ENCODE measurements at regions not wholly inside any gene's neighbourhood (a gene's known extent, or its start where the extent isn't known, plus 50 kb on each side); places are given as distances from the start of the nearest gene placed in this dataset.

GRCh38 chr5:167147879-167148278, 1143.6 kb upstream of the WWC1 start:
- Histone ChIP-seq H3K27me3 (no peaks in the 10 kb centered on the region), H3K4me1 (ENCODE audit: insufficient read depth) (no peaks in the 10 kb centered on the region), H3K4me2 (no peak overlapping the region), H3K9me3 (ENCODE audit: low read depth) (no peaks in the 10 kb centered on the region), H3K36me3 (replicated peaks; ENCODE audit: insufficient read depth, low read depth) (no peaks in the 10 kb centered on the region), H3K27ac (no peak overlapping the region), H3K79me2 (no peaks in the 10 kb centered on the region), H3K4me3 (no peak overlapping the region), H2AFZ (no peak overlapping the region), H4K20me1 (ENCODE audit: insufficient read depth, poor library complexity, severe bottlenecking) (no peaks in the 10 kb centered on the region), H3K9me2 (replicated peaks; ENCODE audit: insufficient read depth) (no peaks in the 10 kb centered on the region)
- no peak for TF ChIP-seq EZH2phosphoT487 (IDR thresholded peaks at IDR 0.05; ENCODE audit: low read depth, severe bottlenecking, unreplicated experiment)
- TF ChIP-seq, protein P1, sequence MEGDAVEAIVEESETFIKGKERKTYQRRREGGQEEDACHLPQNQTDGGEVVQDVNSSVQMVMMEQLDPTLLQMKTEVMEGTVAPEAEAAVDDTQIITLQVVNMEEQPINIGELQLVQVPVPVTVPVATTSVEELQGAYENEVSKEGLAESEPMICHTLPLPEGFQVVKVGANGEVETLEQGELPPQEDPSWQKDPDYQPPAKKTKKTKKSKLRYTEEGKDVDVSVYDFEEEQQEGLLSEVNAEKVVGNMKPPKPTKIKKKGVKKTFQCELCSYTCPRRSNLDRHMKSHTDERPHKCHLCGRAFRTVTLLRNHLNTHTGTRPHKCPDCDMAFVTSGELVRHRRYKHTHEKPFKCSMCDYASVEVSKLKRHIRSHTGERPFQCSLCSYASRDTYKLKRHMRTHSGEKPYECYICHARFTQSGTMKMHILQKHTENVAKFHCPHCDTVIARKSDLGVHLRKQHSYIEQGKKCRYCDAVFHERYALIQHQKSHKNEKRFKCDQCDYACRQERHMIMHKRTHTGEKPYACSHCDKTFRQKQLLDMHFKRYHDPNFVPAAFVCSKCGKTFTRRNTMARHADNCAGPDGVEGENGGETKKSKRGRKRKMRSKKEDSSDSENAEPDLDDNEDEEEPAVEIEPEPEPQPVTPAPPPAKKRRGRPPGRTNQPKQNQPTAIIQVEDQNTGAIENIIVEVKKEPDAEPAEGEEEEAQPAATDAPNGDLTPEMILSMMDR (IDR thresholded peaks at IDR 0.05; ENCODE audit: poor library complexity): no peak
- WGBS (ENCODE audit: low lambda C conversion rate, missing lambda C conversion rate): 63% methylated on average over 3 of the region's 3 CpGs
- no peak for DNase-seq (ENCODE audit: low spot score)

- no peaks in the 10 kb centered on the region for H3K9me2 ChIP-seq (replicated peaks; ENCODE audit: insufficient read depth)
- DNase-seq (ENCODE audit: low spot score): no peak
Observed at GRCh38 chr5:167150661-167151060, 1140.8 kb upstream of the WWC1 start.

DNA sequence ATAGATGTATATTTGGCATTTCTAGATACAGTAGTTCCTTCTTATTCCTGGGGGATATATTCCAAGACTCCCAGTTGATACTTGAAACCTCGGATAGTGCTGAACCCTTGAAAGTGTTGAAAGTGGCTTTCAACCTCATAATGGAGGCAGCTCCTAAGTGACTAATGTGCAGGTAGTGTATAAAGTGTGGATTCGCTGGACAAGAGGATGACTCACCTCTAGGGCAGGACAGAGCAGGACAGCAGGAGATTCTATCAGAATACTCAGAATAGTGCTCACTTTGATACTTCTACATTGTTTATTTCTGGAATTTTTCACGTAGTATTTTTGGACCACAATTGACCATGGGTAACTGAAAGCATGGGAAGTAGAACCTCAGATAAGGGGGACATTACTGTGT, 1138.9 kb upstream of the WWC1 start:
- no peaks in the 10 kb centered on the region for H3K36me3 ChIP-seq (replicated peaks; ENCODE audit: insufficient read depth, low read depth)
- H3K9me2 ChIP-seq (replicated peaks; ENCODE audit: insufficient read depth): no peaks in the 10 kb centered on the region
- no peaks in the 10 kb centered on the region for H4K20me1 ChIP-seq (ENCODE audit: insufficient read depth, poor library complexity, severe bottlenecking)
- TF ChIP-seq, protein P1 (IDR thresholded peaks at IDR 0.05; ENCODE audit: poor library complexity): no peak
- no peak for TF ChIP-seq EZH2phosphoT487 (IDR thresholded peaks at IDR 0.05; ENCODE audit: low read depth, severe bottlenecking, unreplicated experiment)
- no peak for TF ChIP-seq EZH2 (IDR thresholded peaks at IDR 0.05; ENCODE audit: borderline replicate concordance)
- no peak overlapping the region for H2AFZ ChIP-seq
- no peak overlapping the region for H3K4me3 ChIP-seq
- 90% methylated on average over 3 of the region's 3 CpGs for WGBS (ENCODE audit: low lambda C conversion rate, missing lambda C conversion rate)
- H3K79me2 ChIP-seq: no peaks in the 10 kb centered on the region
- DNase-seq (ENCODE audit: low spot score): no peak
- no peaks in the 10 kb centered on the region for H3K9me3 ChIP-seq (ENCODE audit: low read depth)
- H3K27ac ChIP-seq: no peak overlapping the region
- no peak overlapping the region for H3K4me2 ChIP-seq
- H3K27me3 ChIP-seq: no peaks in the 10 kb centered on the region
- no peaks in the 10 kb centered on the region for H3K4me1 ChIP-seq (ENCODE audit: insufficient read depth)

More at GRCh38 chr5:167150661-167151060, 1140.8 kb upstream of the WWC1 start:
- TF ChIP-seq, protein P1 (IDR thresholded peaks at IDR 0.05; ENCODE audit: poor library complexity): no peak
- no peak for TF ChIP-seq EZH2phosphoT487 (IDR thresholded peaks at IDR 0.05; ENCODE audit: low read depth, severe bottlenecking, unreplicated experiment)
- Histone ChIP-seq H3K4me1 (ENCODE audit: insufficient read depth) (no peaks in the 10 kb centered on the region), H2AFZ (no peak overlapping the region), H3K27me3 (no peaks in the 10 kb centered on the region), H3K27ac (no peak overlapping the region), H3K4me3 (no peak overlapping the region), H3K36me3 (replicated peaks; ENCODE audit: insufficient read depth, low read depth) (no peaks in the 10 kb centered on the region), H3K9me3 (ENCODE audit: low read depth) (no peaks in the 10 kb centered on the region), H3K4me2 (no peak overlapping the region), H3K79me2 (no peaks in the 10 kb centered on the region), H4K20me1 (ENCODE audit: insufficient read depth, poor library complexity, severe bottlenecking) (no peaks in the 10 kb centered on the region)

DNA sequence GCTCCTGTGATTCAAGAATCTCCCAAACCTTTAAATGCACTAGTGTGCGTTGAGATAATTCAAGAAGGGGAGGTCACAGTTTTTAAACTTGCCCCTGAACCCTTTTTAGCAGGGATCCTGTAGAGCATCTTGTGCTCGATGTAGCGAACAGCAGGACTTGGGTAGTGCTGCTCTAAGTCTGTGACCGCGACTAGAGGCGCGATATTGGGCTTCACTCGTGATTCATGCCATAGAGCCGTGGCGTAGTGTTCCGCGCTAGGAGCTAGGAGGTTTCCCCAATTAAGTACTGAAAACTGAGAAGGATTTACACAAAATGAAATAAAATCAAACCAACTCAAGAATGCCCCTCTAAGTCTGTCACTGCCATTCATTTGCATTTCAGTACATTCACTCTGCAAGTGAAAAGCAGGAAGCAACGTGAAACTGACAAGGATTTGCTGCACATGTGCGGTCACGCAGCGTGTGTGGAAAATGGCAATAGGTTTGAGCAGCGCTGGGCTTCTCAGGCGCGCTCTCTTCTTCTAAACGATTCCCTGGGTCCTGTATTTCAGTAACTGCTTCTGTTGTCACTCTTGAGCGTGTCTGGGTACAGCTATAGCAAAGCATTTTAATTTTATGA, 1135.9 kb upstream of the WWC1 start:
- WGBS (ENCODE audit: low lambda C conversion rate, missing lambda C conversion rate): 82% methylated on average over 21 of the region's 21 CpGs
- no peaks in the 10 kb centered on the region for H3K36me3 ChIP-seq (replicated peaks; ENCODE audit: insufficient read depth, low read depth)

More for the DNA sequence above, 1135.9 kb upstream of the WWC1 start:
- Histone ChIP-seq H3K27ac (no peak overlapping the region), H3K79me2 (no peaks in the 10 kb centered on the region), H3K4me2 (no peak overlapping the region), H3K27me3 (no peaks in the 10 kb centered on the region), H2AFZ (no peak overlapping the region), H3K4me1 (ENCODE audit: insufficient read depth) (no peaks in the 10 kb centered on the region), H3K9me2 (replicated peaks; ENCODE audit: insufficient read depth) (no peaks in the 10 kb centered on the region), H4K20me1 (ENCODE audit: insufficient read depth, poor library complexity, severe bottlenecking) (no peaks in the 10 kb centered on the region), H3K4me3 (no peak overlapping the region), H3K9me3 (ENCODE audit: low read depth) (no peaks in the 10 kb centered on the region)
- no peak for DNase-seq (ENCODE audit: low spot score)
- TF ChIP-seq, protein P1 (IDR thresholded peaks at IDR 0.05; ENCODE audit: poor library complexity): no peak
- TF ChIP-seq EZH2phosphoT487 (IDR thresholded peaks at IDR 0.05; ENCODE audit: low read depth, severe bottlenecking, unreplicated experiment) (no peak), EZH2 (IDR thresholded peaks at IDR 0.05; ENCODE audit: borderline replicate concordance) (no peak)

Measured in hepatocyte (in vitro differentiated cells).